Tibial nerve (tissue), 4 donors: ENCODE measurements at regions not wholly inside any gene's neighbourhood (a gene's known extent, or its start where the extent isn't known, plus 50 kb on each side); places are given as distances from the start of the nearest gene placed in this dataset.

Experiments
- EP300 ChIP-seq, 2 donors: sonication (generic); formaldehyde crosslinking; IDR thresholded peaks; one replicate each; pipeline ENCODE4 v1.6.1; 2017; ENCODE audit warnings: antibody characterized with exemption in 2 of 2, mild to moderate bottlenecking in 1 of 2
- POLR2A ChIP-seq, 2 donors: fragments of 450-650 bp; IDR thresholded peaks; one replicate each; pipeline ENCODE4 v1.6.1; 2017; ENCODE audit warnings: antibody characterized with exemption in 2 of 2, mild to moderate bottlenecking in 2 of 2, moderate library complexity in 2 of 2
- TF ChIP-seq, protein P1 (sequence below), 5 experiments: fragments of 200-600 bp in 3 of 5; fragments of 450-650 bp in 2 of 5; sonication (generic) in 3 of 5; IDR thresholded peaks; one replicate each; pipeline ENCODE4 v1.5.1; 2016 to 2019; ENCODE audit warnings: antibody characterized with exemption in 5 of 5, mild to moderate bottlenecking in 3 of 5, moderate library complexity in 2 of 5

GRCh38 chr21:27244776-27245175 lies 277.9 kb upstream of the ADAMTS5 start:
- TF ChIP-seq, protein P1, sequence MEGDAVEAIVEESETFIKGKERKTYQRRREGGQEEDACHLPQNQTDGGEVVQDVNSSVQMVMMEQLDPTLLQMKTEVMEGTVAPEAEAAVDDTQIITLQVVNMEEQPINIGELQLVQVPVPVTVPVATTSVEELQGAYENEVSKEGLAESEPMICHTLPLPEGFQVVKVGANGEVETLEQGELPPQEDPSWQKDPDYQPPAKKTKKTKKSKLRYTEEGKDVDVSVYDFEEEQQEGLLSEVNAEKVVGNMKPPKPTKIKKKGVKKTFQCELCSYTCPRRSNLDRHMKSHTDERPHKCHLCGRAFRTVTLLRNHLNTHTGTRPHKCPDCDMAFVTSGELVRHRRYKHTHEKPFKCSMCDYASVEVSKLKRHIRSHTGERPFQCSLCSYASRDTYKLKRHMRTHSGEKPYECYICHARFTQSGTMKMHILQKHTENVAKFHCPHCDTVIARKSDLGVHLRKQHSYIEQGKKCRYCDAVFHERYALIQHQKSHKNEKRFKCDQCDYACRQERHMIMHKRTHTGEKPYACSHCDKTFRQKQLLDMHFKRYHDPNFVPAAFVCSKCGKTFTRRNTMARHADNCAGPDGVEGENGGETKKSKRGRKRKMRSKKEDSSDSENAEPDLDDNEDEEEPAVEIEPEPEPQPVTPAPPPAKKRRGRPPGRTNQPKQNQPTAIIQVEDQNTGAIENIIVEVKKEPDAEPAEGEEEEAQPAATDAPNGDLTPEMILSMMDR (IDR thresholded peaks at IDR 0.05), result no peak
- TF ChIP-seq POLR2A (IDR thresholded peaks at IDR 0.05) (no peak), EP300 (IDR thresholded peaks at IDR 0.05) (no peak)
